HL-60 (cell line): ENCODE measurements at regions not wholly inside any gene's neighbourhood (a gene's known extent, or its start where the extent isn't known, plus 50 kb on each side); places are given as distances from the start of the nearest gene placed in this dataset.

Experiments used
- DNase-seq, 2 experiments: peaks; one replicate each; pipeline ENCODE4 v3.0.0-alpha.2; 2010 to 2020; ENCODE audit warnings: low read depth in 1 of 2, low spot score in 1 of 2
- H3K27ac ChIP-seq: fragments of 250-450 bp; sonication (Bioruptor Pico); replicated peaks from 2 replicates; pipeline ENCODE4 v1.5.1; 2020; ENCODE audit warnings: mild to moderate bottlenecking, moderate library complexity
- H3K27me3 ChIP-seq: fragments of 250-450 bp; sonication (Bioruptor Pico); 2 replicates; pipeline ENCODE4 v1.5.1; 2021; ENCODE audit warnings: mild to moderate bottlenecking, moderate library complexity; ENCODE audit not compliant: insufficient read depth, poor library complexity, severe bottlenecking
- H3K4me3 ChIP-seq: replicated peaks from 2 replicates; pipeline ENCODE4 v1.5.1; 2011; ENCODE audit warnings: mild to moderate bottlenecking, control low read depth, low read length; ENCODE audit not compliant: insufficient read depth
- GABPA ChIP-seq: IDR thresholded peaks from 2 replicates; pipeline ENCODE4 v1.6.1; 2012; ENCODE audit warnings: low read depth
- POLR2AphosphoS5 ChIP-seq: IDR thresholded peaks from 2 replicates; pipeline ENCODE4 v1.6.1; 2012; ENCODE audit warnings: low read depth
- SPI1 ChIP-seq: IDR thresholded peaks from 2 replicates; pipeline ENCODE4 v1.6.1; 2012; ENCODE audit warnings: low read depth, mild to moderate bottlenecking, borderline replicate concordance
- TF ChIP-seq, protein P1 (sequence below): IDR thresholded peaks from 2 replicates; pipeline ENCODE4 v1.6.1; 2012; ENCODE audit warnings: low read depth; ENCODE audit not compliant: insufficient replicate concordance
- TF ChIP-seq, protein P2 (sequence below): IDR thresholded peaks from one replicate; pipeline ENCODE4 v1.5.1; 2011; ENCODE audit warnings: low read length, control low read depth, inconsistent platforms; ENCODE audit not compliant: insufficient read depth

DNA sequence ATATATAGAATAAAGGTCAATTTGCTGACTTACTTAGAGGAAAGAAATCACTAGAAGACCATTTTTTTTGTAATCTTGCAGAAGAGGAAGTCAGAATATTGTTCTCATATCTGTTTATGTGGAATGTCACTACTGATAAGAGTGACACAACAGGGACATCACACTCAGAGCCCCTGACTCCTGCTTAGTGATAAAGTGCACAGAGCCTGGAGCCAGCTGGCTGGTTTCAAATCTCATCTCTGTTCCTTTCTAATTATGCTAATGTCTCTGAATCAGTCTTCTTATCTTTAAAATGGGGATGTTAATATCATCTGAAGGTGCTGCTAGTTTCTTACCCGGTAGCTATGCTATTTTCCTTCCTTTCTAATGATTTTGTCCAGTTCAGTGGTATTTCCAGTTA is 58.6 kb upstream of the LIFR start:
- Histone ChIP-seq H3K27me3 (no peaks in the 10 kb centered on the region), H3K27ac (no peak overlapping the region), H3K4me3 (no peak overlapping the region)
- TF ChIP-seq GABPA (no peak), POLR2AphosphoS5 (no peak), SPI1 (no peak)
- TF ChIP-seq, protein P1, sequence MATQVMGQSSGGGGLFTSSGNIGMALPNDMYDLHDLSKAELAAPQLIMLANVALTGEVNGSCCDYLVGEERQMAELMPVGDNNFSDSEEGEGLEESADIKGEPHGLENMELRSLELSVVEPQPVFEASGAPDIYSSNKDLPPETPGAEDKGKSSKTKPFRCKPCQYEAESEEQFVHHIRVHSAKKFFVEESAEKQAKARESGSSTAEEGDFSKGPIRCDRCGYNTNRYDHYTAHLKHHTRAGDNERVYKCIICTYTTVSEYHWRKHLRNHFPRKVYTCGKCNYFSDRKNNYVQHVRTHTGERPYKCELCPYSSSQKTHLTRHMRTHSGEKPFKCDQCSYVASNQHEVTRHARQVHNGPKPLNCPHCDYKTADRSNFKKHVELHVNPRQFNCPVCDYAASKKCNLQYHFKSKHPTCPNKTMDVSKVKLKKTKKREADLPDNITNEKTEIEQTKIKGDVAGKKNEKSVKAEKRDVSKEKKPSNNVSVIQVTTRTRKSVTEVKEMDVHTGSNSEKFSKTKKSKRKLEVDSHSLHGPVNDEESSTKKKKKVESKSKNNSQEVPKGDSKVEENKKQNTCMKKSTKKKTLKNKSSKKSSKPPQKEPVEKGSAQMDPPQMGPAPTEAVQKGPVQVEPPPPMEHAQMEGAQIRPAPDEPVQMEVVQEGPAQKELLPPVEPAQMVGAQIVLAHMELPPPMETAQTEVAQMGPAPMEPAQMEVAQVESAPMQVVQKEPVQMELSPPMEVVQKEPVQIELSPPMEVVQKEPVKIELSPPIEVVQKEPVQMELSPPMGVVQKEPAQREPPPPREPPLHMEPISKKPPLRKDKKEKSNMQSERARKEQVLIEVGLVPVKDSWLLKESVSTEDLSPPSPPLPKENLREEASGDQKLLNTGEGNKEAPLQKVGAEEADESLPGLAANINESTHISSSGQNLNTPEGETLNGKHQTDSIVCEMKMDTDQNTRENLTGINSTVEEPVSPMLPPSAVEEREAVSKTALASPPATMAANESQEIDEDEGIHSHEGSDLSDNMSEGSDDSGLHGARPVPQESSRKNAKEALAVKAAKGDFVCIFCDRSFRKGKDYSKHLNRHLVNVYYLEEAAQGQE, result no peak
- TF ChIP-seq, protein P2, sequence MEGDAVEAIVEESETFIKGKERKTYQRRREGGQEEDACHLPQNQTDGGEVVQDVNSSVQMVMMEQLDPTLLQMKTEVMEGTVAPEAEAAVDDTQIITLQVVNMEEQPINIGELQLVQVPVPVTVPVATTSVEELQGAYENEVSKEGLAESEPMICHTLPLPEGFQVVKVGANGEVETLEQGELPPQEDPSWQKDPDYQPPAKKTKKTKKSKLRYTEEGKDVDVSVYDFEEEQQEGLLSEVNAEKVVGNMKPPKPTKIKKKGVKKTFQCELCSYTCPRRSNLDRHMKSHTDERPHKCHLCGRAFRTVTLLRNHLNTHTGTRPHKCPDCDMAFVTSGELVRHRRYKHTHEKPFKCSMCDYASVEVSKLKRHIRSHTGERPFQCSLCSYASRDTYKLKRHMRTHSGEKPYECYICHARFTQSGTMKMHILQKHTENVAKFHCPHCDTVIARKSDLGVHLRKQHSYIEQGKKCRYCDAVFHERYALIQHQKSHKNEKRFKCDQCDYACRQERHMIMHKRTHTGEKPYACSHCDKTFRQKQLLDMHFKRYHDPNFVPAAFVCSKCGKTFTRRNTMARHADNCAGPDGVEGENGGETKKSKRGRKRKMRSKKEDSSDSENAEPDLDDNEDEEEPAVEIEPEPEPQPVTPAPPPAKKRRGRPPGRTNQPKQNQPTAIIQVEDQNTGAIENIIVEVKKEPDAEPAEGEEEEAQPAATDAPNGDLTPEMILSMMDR, result no peak
- DNase-seq, result no peak

DNA sequence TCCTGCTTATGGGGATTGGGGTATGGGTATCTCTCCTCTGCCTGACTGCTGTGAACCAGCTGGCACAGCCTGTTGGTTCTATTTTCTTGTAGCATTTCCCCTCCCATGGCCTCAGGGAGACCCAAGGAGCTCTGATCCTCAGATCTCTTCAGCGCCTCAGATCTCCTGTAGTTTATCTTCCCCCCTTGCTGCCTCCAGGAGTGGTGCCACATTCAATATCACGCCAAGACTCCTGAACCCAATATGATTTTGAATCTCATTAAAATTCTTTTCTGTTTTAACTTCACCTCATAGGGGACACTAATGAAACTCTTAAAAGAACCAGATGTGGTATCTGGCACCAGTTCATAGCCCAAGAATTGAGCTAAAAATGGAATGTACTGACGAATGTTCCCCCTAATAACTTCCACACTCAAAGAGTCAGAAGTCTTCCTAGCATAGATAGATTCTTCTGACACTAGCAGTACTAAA is 59.6 kb upstream of the LIFR start:
- DNase-seq, result no peak
- H3K27ac ChIP-seq, result no peak overlapping the region
- H3K4me3 ChIP-seq, result no peak overlapping the region
- no peaks in the 10 kb centered on the region for H3K27me3 ChIP-seq
- TF ChIP-seq, protein P1, result no peak
- TF ChIP-seq SPI1, result no peak
- no peak for TF ChIP-seq POLR2AphosphoS5

DNA sequence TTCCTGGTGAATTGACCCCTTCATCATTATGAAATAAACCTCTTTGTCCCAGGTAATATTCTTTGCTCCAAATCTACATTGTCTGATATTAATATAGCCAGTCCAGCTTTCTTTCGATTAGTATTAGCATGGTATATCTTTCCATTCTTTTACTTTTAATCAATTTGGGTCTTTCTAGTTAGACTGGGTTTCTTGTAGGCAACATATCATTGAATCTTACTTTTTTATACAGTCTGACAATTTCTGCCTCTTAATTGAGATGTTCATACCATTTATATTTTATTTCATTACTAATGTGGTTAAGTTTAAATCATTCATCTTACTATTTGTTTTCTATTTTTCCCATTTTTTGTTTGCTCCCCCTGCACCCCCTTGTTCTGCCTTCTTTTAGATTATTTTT is 61.7 kb upstream of the LIFR start:
- no peaks in the 10 kb centered on the region for H3K27me3 ChIP-seq
- no peak overlapping the region for H3K27ac ChIP-seq
- no peak overlapping the region for H3K4me3 ChIP-seq
- DNase-seq, result no peak
- TF ChIP-seq, protein P2, result no peak
- TF ChIP-seq POLR2AphosphoS5 (no peak), GABPA (no peak), SPI1 (no peak)
- TF ChIP-seq, protein P1, result no peak

DNA sequence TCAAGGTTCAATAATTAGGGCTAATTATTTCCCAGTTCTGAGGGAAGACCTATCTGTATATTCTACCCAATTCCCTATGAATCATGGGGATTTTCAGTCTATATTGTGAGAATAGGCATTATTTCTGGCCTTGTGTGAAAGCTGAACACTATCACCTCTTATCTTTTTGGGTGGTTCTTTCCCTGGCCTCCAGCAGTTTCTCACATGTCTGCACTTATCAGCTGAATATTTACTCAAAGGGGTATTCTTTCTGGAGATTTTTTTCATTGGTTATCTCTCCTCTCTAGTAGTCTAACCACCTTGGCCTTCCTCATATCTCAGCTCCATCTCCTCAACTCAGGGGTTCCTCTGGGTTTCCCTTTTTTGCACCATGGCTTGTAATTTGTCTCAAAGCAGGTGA is 64.9 kb upstream of the LIFR start:
- no peak overlapping the region for H3K27ac ChIP-seq
- H3K4me3 ChIP-seq, result no peak overlapping the region
- DNase-seq, result no peak
- H3K27me3 ChIP-seq, result no peaks in the 10 kb centered on the region
- TF ChIP-seq, protein P1, result no peak
- TF ChIP-seq POLR2AphosphoS5 (no peak), GABPA (no peak), SPI1 (no peak)
- TF ChIP-seq, protein P2, result no peak
